ENCODE measurements at regions not wholly inside any gene's neighbourhood (a gene's known extent, or its start where the extent isn't known, plus 50 kb on each side); places are given as distances from the start of the nearest gene placed in this dataset.

DNA sequence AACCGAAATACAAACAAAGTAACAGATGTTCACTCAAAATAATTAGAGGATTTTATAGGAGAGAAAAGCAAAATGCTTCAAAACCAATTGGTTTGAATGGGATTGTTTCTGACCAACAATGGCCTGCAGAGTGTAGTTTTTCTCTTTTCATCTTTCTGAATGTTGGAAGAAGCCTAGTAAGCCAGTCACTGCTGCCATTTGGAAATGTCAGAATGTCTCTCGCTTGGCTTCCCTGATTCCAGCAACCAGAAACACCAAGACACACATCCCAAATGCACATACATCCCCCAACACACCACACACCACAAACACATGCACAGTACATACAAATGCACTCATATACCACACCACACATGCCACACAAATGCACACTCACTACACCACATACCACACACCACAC is 403.4 kb downstream of the OCA2 start:
- Mint-ChIP-seq H3K9me3 (ENCODE audit: low read depth, unreplicated experiment) (peaks cover 5% of the 10 kb centered on the region), H3K36me3 (ENCODE audit: insufficient read depth, unreplicated experiment) (no peaks in the 10 kb centered on the region), H3K27ac (ENCODE audit: unreplicated experiment) (no peak overlapping the region), H3K27me3 (ENCODE audit: unreplicated experiment) (no peaks in the 10 kb centered on the region), H3K4me3 (ENCODE audit: low read depth, unreplicated experiment) (no peak overlapping the region), H3K4me1 (ENCODE audit: low read depth, unreplicated experiment) (no peaks in the 10 kb centered on the region)
- TF ChIP-seq, protein P1, sequence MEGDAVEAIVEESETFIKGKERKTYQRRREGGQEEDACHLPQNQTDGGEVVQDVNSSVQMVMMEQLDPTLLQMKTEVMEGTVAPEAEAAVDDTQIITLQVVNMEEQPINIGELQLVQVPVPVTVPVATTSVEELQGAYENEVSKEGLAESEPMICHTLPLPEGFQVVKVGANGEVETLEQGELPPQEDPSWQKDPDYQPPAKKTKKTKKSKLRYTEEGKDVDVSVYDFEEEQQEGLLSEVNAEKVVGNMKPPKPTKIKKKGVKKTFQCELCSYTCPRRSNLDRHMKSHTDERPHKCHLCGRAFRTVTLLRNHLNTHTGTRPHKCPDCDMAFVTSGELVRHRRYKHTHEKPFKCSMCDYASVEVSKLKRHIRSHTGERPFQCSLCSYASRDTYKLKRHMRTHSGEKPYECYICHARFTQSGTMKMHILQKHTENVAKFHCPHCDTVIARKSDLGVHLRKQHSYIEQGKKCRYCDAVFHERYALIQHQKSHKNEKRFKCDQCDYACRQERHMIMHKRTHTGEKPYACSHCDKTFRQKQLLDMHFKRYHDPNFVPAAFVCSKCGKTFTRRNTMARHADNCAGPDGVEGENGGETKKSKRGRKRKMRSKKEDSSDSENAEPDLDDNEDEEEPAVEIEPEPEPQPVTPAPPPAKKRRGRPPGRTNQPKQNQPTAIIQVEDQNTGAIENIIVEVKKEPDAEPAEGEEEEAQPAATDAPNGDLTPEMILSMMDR (IDR thresholded peaks at IDR 0.05; ENCODE audit: unreplicated experiment), result no peak
- no TSS peak for BruUV-seq (replicated peaks)
- CTCF ChIA-PET, result no interaction called here
- DNase-seq, result no peak
- intact Hi-C loops (cut with micrococcal nuclease; ENCODE audit: unreplicated experiment), result no loop called here

DNA sequence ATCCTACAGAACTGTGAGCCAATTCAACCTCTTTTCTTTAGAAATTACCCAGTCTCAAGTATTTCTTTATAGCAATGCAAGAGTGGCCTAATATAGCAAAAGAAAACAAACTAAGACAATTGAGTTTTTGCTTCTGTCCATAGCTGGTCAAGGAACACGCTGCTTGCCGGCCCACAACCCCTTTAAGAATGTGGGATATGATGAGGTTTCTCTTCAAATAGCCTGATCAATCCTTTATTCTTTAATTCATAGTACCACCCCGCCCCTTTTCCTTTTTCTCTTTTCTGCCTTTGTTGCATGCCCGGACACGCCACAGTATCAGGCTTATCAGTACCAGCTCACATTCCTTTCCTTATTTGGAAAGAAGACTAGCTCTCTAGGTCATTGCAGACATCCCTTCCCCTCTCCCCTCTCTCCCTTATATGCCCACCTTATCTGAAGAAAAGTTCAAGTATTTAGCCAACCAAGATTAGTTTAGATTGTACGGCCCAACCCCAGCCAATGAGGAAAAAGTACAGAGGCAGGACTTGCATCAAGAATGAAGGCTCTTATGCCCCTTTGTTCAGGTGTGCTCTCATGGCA is 404.5 kb downstream of the OCA2 start:
- Mint-ChIP-seq H3K36me3 (ENCODE audit: insufficient read depth, unreplicated experiment) (no peaks in the 10 kb centered on the region), H3K4me3 (ENCODE audit: low read depth, unreplicated experiment) (no peak overlapping the region), H3K4me1 (ENCODE audit: low read depth, unreplicated experiment) (no peaks in the 10 kb centered on the region), H3K9me3 (ENCODE audit: low read depth, unreplicated experiment) (peaks cover 5% of the 10 kb centered on the region), H3K27ac (ENCODE audit: unreplicated experiment) (no peak overlapping the region), H3K27me3 (ENCODE audit: unreplicated experiment) (no peaks in the 10 kb centered on the region)
- intact Hi-C loops (cut with micrococcal nuclease; ENCODE audit: unreplicated experiment), result no loop called here
- TF ChIP-seq, protein P1 (IDR thresholded peaks at IDR 0.05; ENCODE audit: unreplicated experiment), result no peak
- no peak for DNase-seq
- CTCF ChIA-PET, result no interaction called here
- no TSS peak for BruUV-seq (replicated peaks)

DNA sequence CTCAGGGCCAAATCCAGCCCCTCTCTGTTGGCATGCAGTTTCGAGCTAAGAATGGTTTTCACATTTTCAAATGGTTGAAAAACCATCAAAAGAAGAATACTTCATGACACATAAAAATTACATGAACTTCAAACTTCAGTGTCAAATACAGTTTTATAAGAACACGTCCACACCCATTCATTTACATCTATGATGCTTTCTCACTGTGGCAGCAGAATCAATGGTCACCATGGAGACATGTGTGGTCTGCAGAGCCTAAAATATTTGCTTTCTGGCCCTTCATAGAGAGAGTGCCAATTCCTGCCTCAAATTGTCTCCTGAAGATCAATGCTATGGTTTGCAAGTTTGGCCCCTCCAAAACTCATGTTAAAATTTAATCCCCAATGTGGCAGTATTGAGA is 405.8 kb downstream of the OCA2 start:
- no peaks in the 10 kb centered on the region for H3K36me3 Mint-ChIP-seq (ENCODE audit: insufficient read depth, unreplicated experiment)
- no peaks in the 10 kb centered on the region for H3K4me1 Mint-ChIP-seq (ENCODE audit: low read depth, unreplicated experiment)
- no peak for DNase-seq
- BruUV-seq (replicated peaks), result no TSS peak
- peaks cover 5% of the 10 kb centered on the region for H3K9me3 Mint-ChIP-seq (ENCODE audit: low read depth, unreplicated experiment)
- intact Hi-C loops (cut with micrococcal nuclease; ENCODE audit: unreplicated experiment), result no loop called here
- H3K27me3 Mint-ChIP-seq (ENCODE audit: unreplicated experiment), result no peaks in the 10 kb centered on the region
- no peak overlapping the region for H3K27ac Mint-ChIP-seq (ENCODE audit: unreplicated experiment)
- TF ChIP-seq, protein P1 (IDR thresholded peaks at IDR 0.05; ENCODE audit: unreplicated experiment), result no peak
- no peak overlapping the region for H3K4me3 Mint-ChIP-seq (ENCODE audit: low read depth, unreplicated experiment)
- CTCF ChIA-PET, result no interaction called here

DNA sequence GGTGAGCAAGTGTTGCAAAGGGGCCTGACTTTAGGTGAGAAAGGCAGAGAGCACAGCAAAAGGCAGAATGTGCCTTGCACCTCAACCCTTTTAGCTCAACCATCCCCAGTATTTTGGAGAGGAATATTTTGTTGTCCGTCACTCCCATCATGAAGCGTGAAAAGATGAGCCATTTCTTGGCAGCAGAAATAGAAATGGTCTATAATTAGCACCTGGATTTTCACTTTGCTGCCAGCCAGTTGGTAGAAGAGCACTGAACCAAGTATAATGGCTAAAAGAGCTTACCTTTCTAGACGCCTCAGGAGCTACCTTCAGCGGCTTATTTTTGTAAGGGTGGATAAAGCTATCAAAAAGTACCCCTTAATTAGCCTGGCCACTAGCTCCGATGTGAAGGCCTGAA is 406.7 kb downstream of the OCA2 start:
- BruUV-seq (replicated peaks), result no TSS peak
- Mint-ChIP-seq H3K4me1 (ENCODE audit: low read depth, unreplicated experiment) (no peaks in the 10 kb centered on the region), H3K36me3 (ENCODE audit: insufficient read depth, unreplicated experiment) (no peaks in the 10 kb centered on the region), H3K9me3 (ENCODE audit: low read depth, unreplicated experiment) (peaks cover 5% of the 10 kb centered on the region), H3K27me3 (ENCODE audit: unreplicated experiment) (no peaks in the 10 kb centered on the region), H3K27ac (ENCODE audit: unreplicated experiment) (no peak overlapping the region), H3K4me3 (ENCODE audit: low read depth, unreplicated experiment) (no peak overlapping the region)
- intact Hi-C loops (cut with micrococcal nuclease; ENCODE audit: unreplicated experiment), result no loop called here
- CTCF ChIA-PET, result no interaction called here
- TF ChIP-seq, protein P1 (IDR thresholded peaks at IDR 0.05; ENCODE audit: unreplicated experiment), result no peak
- DNase-seq, result no peak

All from Calu3 (cell line).